Fibroblast of lung (primary cell): ENCODE measurements at regions not wholly inside any gene's neighbourhood (a gene's known extent, or its start where the extent isn't known, plus 50 kb on each side); places are given as distances from the start of the nearest gene placed in this dataset.

Source experiments
- EZH2 ChIP-seq: IDR thresholded peaks from 2 replicates; pipeline ENCODE4 v1.5.1; 2012; ENCODE audit warnings: low read length, control low read depth, mild to moderate bottlenecking; ENCODE audit errors: missing control alignments
- TF ChIP-seq, protein P1 (sequence below), 2 donors: IDR thresholded peaks in 1 of 2; conservative IDR thresholded peaks in 1 of 2; 1 replicate in 1 of 2; 2 replicates in 1 of 2; pipeline ENCODE4 v1.5.1; 2011 to 2012; ENCODE audit warnings: low read length in 2 of 2, control low read depth in 1 of 2, inconsistent platforms in 1 of 2, low read depth in 1 of 2, mild to moderate bottlenecking in 1 of 2

- TF ChIP-seq, protein P1, sequence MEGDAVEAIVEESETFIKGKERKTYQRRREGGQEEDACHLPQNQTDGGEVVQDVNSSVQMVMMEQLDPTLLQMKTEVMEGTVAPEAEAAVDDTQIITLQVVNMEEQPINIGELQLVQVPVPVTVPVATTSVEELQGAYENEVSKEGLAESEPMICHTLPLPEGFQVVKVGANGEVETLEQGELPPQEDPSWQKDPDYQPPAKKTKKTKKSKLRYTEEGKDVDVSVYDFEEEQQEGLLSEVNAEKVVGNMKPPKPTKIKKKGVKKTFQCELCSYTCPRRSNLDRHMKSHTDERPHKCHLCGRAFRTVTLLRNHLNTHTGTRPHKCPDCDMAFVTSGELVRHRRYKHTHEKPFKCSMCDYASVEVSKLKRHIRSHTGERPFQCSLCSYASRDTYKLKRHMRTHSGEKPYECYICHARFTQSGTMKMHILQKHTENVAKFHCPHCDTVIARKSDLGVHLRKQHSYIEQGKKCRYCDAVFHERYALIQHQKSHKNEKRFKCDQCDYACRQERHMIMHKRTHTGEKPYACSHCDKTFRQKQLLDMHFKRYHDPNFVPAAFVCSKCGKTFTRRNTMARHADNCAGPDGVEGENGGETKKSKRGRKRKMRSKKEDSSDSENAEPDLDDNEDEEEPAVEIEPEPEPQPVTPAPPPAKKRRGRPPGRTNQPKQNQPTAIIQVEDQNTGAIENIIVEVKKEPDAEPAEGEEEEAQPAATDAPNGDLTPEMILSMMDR (conservative IDR thresholded peaks at IDR 0.05 in 1 of 2, IDR thresholded peaks at IDR 0.05 in 1 of 2; ENCODE audit: low read depth in 1 of 2, low read length in 2 of 2), result no peak
- no peak for TF ChIP-seq EZH2
Measured at GRCh38 chr6:1538810-1539478, 70.8 kb upstream of the FOXC1 start.
